Glomerular endothelial cell (primary cell): ENCODE measurements at regions not wholly inside any gene's neighbourhood (a gene's known extent, or its start where the extent isn't known, plus 50 kb on each side); places are given as distances from the start of the nearest gene placed in this dataset.
"Not testable (repeated sequence)": the region's sequence is repeated elsewhere in the genome, so short reads cannot be mapped to it uniquely, and the experiment has no call there.

Experiments
- DNase-seq: peaks from one replicate; pipeline ENCODE4 v3.0.0-alpha.2; 2011; ENCODE audit warnings: low read depth, low spot score; ENCODE audit errors: extremely low read depth

GRCh38 chr2:113838744-113839444, 51.0 kb upstream of the ACTR3 start:
- no peak for DNase-seq

GRCh38 chr2:113838277-113838676, 51.6 kb upstream of the ACTR3 start:
- no peak for DNase-seq

- no peak for DNase-seq
These were observed 55.7 kb upstream of the ACTR3 start for GRCh38 chr2:113834051-113834730.

GRCh38 chr2:113832795-113833290, 57.0 kb upstream of the ACTR3 start:
- DNase-seq: no peak

- DNase-seq: no peak
These were observed 58.7 kb upstream of the ACTR3 start for GRCh38 chr2:113831161-113831560.

- DNase-seq: no peak
These were observed 60.1 kb upstream of the ACTR3 start for GRCh38 chr2:113829761-113830160.

GRCh38 chr2:113829270-113829669, 60.6 kb upstream of the ACTR3 start:
- DNase-seq: no peak

- DNase-seq: no peak
These were observed 61.7 kb upstream of the ACTR3 start for GRCh38 chr2:113828049-113828742.

- DNase-seq: no peak
These were observed 62.5 kb upstream of the ACTR3 start for GRCh38 chr2:113827426-113827825.

- no peak for DNase-seq
These were observed 63.3 kb upstream of the ACTR3 start for GRCh38 chr2:113826346-113827285.

GRCh38 chr2:113823716-113824595, 65.9 kb upstream of the ACTR3 start:
- no peak for DNase-seq

GRCh38 chr2:113822087-113822815, 65.8 kb upstream of the SLC35F5 start:
- no peak for DNase-seq

GRCh38 chr2:113818382-113818951, 62.0 kb upstream of the SLC35F5 start:
- DNase-seq: peak; percentile 73

- DNase-seq: not testable (repeated sequence)
These were observed 57.0 kb upstream of the SLC35F5 start for GRCh38 chr2:113813396-113813795.

- DNase-seq: no peak
These were observed 55.8 kb upstream of the SLC35F5 start for GRCh38 chr2:113812204-113812603.

- DNase-seq: no peak
These were observed 52.8 kb upstream of the SLC35F5 start for GRCh38 chr2:113809076-113809736.

- no peak for DNase-seq
These were observed 51.3 kb upstream of the SLC35F5 start for GRCh38 chr2:113807721-113808120.
